ENCODE measurements at regions not wholly inside any gene's neighbourhood (a gene's known extent, or its start where the extent isn't known, plus 50 kb on each side); places are given as distances from the start of the nearest gene placed in this dataset.
"Not testable (repeated sequence)": the region's sequence is repeated elsewhere in the genome, so short reads cannot be mapped to it uniquely, and the experiment has no call there.

DNA sequence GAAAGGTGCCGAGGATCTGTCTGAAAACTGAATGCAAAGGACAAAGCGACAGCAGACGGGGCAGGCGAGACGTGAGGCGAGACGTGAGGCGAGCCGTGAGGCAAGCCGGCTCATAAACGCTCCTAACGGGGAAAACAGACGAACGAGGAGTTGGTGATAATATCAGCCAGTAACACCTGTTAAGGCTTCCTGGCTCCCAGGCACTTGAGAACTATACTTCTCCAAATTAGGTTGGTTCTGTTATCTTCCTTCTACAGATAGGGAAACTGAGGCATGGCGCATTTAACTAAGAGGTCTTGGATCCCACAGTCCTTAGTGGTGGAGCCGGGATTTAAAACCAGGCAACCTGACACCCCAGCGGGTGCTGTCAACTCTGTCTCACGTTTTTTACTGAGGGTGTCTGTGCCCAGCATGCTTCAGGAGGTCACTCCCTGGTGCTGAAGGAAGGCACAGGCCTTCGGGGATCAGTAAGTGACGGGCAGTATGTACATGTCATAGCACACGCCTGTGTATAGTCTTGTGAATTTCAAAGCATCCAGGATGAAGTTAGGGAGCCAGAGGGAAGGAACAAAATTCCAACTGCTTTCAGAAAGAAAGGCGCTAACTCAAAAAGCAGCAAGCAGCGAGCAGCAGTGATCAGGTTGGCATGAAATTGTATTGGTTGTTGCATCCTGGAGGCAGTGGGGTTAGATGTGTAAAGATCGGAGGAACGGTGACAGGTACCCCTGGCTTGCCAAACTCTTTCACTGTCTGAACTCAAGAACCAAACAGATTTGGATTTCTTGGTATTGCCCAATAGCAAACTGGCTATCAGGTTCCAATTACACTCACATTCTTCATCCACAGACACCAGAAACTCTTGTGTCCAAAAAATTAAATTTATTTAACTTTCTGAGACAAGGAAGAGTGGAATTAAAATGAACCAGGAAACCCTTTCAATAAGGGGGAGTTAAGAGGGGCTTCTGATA, 318.7 kb downstream of the THBS2 start:
- TF ChIP-seq, protein P1, sequence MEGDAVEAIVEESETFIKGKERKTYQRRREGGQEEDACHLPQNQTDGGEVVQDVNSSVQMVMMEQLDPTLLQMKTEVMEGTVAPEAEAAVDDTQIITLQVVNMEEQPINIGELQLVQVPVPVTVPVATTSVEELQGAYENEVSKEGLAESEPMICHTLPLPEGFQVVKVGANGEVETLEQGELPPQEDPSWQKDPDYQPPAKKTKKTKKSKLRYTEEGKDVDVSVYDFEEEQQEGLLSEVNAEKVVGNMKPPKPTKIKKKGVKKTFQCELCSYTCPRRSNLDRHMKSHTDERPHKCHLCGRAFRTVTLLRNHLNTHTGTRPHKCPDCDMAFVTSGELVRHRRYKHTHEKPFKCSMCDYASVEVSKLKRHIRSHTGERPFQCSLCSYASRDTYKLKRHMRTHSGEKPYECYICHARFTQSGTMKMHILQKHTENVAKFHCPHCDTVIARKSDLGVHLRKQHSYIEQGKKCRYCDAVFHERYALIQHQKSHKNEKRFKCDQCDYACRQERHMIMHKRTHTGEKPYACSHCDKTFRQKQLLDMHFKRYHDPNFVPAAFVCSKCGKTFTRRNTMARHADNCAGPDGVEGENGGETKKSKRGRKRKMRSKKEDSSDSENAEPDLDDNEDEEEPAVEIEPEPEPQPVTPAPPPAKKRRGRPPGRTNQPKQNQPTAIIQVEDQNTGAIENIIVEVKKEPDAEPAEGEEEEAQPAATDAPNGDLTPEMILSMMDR (IDR thresholded peaks at IDR 0.05), result no peak
- TF ChIP-seq POLR2A (IDR thresholded peaks at IDR 0.05) (no peak), POLR2AphosphoS5 (IDR thresholded peaks at IDR 0.05) (no peak), EP300 (IDR thresholded peaks at IDR 0.05) (no peak)
- Histone ChIP-seq H3K27me3 (no peaks in the 10 kb centered on the region), H3K27ac (no peak overlapping the region), H3K4me1 (peaks cover 0 to 38% (median 33%) of the 10 kb centered on the region in 4 donors), H3K9me3 (no peaks in the 10 kb centered on the region), H3K4me3 (no peak overlapping the region), H3K36me3 (no peaks in the 10 kb centered on the region)
- 68 to 79% methylated on average over 25 of the region's 25 CpGs for WGBS, 2 donors
- no peak for DNase-seq
- intact Hi-C loops (cut with DNase I), result no loop called here

DNA sequence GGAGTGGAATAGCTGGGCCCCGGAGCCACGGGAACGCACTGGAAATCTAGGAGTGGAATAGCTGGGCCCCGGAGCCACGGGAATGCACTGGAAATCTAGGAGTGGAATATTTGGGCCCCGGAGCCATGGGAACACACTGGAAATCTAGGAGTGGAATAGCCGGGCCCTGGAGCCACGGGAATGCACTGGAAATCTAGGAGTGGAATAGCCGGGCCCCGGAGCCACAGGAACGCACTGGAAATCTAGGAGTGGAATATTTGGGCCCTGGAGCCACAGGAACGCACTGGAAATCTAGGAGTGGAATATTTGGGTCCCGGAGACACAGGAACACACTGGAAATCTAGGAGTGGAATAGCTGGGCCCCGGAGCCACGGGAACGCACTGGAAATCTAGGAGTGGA, 321.5 kb downstream of the THBS2 start:
- WGBS, 2 donors, result 84 to 88% methylated on average over 15 to 16 of the region's 16 CpGs
- not testable (repeated sequence) for DNase-seq

DNA sequence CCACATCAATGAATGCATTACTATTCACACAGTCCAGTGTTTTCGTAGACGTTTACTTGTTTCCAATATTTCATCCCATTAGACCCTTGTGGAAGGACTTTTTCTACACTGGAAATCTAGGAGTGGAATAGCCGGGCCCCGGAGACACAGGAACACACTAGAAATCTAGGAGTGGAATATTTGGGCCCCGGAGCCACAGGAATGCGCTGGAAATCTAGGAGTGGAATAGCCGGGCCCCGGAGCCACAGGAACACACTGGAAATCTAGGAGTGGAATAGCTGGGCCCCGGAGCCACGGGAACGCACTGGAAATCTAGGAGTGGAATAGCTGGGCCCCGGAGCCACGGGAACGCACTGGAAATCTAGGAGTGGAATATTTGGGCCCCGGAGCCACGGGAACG, 322.6 kb downstream of the THBS2 start:
- H3K27ac ChIP-seq; H3K4me1 ChIP-seq; DNase-seq; intact Hi-C loops (cut with DNase I); H3K36me3 ChIP-seq; H3K27me3 ChIP-seq; H3K9me3 ChIP-seq; H3K4me3 ChIP-seq: not testable (repeated sequence)
- 75 to 79% methylated on average over 15 of the region's 17 CpGs for WGBS, 2 donors

More for the DNA sequence above, 321.5 kb downstream of the THBS2 start:
- H3K4me1 ChIP-seq, result peaks cover 0 to 17% (median 11%) of the 10 kb centered on the region in 4 donors
- H3K4me3 ChIP-seq; H3K9me3 ChIP-seq; H3K36me3 ChIP-seq; H3K27me3 ChIP-seq; H3K27ac ChIP-seq; intact Hi-C loops (cut with DNase I): not testable (repeated sequence)

DNA sequence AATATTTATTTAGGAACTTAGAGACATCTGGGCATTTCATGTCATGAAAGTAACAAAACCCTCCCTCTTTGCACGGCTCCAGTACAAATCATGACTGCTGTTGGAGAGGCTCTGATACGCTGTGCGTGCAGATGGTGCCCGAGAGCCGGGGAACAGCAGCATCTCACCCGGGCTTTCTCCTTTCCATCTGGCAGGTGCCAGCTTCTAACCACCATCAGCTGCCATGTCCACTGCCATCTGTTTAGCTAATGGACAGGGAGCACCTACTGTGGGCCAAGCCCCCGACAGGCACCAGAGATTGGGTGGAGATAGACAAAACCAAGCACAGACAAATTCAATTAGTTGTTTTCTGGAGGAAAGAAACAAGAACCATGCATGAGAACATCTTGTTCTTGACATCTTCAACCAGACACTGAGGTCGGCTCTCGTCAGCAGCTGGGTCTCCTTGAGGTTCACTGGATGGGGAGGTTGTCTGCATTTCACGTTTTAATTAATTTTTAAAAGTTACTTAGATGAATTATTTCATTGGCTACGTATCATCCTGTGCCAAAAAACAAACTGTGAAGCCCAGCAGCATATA, 323.7 kb downstream of the THBS2 start:
- DNase-seq, result no peak
- 93 to 94% methylated on average over 11 of the region's 11 CpGs for WGBS, 2 donors
- intact Hi-C loops (cut with DNase I), result no loop called here

DNA sequence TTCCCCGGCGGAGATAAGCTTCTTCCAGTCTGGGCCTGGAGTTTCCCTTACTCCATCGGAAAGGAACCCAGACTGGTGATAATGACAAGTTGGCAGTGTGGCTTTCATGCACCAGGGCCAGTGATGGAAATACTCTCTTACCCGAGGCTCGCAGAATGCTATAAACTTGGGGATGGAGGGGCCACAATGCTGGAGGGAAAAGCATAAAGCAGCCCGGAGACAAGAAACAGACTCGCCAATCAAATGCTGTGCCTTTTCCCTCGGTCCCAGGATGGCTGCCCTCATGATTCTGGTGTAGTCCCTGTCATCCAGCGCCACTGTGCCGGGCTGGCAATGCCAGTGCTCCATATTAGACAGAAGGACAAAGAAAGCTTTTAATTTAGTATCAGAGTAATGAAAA, 325.6 kb downstream of the THBS2 start:
- peaks cover 0 to 6% (median 0%) of the 10 kb centered on the region in 4 donors for H3K4me1 ChIP-seq
- intact Hi-C loops (cut with DNase I), result no loop called here
- no peaks in the 10 kb centered on the region for H3K36me3 ChIP-seq
- 88 to 96% methylated on average over 10 of the region's 10 CpGs for WGBS, 2 donors
- no peak for DNase-seq
- no peak overlapping the region for H3K4me3 ChIP-seq
- no peaks in the 10 kb centered on the region for H3K9me3 ChIP-seq
- H3K27me3 ChIP-seq, result no peaks in the 10 kb centered on the region
- TF ChIP-seq EP300 (IDR thresholded peaks at IDR 0.05), result no peak
- no peak for TF ChIP-seq POLR2AphosphoS5 (IDR thresholded peaks at IDR 0.05)
- no peak for TF ChIP-seq POLR2A (IDR thresholded peaks at IDR 0.05)
- TF ChIP-seq, protein P1 (IDR thresholded peaks at IDR 0.05), result no peak
- H3K27ac ChIP-seq, result no peak overlapping the region

More for the DNA sequence above, 323.7 kb downstream of the THBS2 start:
- no peak overlapping the region for H3K4me3 ChIP-seq
- H3K4me1 ChIP-seq, result peaks cover 0 to 6% (median 0%) of the 10 kb centered on the region in 4 donors
- H3K9me3 ChIP-seq, result no peaks in the 10 kb centered on the region
- no peak overlapping the region for H3K27ac ChIP-seq
- H3K36me3 ChIP-seq, result no peaks in the 10 kb centered on the region
- no peaks in the 10 kb centered on the region for H3K27me3 ChIP-seq
- TF ChIP-seq POLR2AphosphoS5 (IDR thresholded peaks at IDR 0.05), result no peak
- no peak for TF ChIP-seq EP300 (IDR thresholded peaks at IDR 0.05)
- TF ChIP-seq, protein P1 (IDR thresholded peaks at IDR 0.05), result no peak
- no peak for TF ChIP-seq POLR2A (IDR thresholded peaks at IDR 0.05)
